IPS DF 4.7 (cell line): ENCODE measurements at regions not wholly inside any gene's neighbourhood (a gene's known extent, or its start where the extent isn't known, plus 50 kb on each side); places are given as distances from the start of the nearest gene placed in this dataset.

Source experiments
- DNase-seq: peaks from one replicate; pipeline ENCODE4 v3.0.0-alpha.2; 2013; ENCODE audit warnings: low spot score; ENCODE audit errors: extremely low read depth

GRCh38 chr11:11756718-11757117 lies 85.1 kb upstream of the USP47 start:
- no peak for DNase-seq

- DNase-seq: no peak
Observed at GRCh38 chr11:11755871-11756270, 85.9 kb upstream of the USP47 start.

GRCh38 chr11:11752679-11753078 lies 89.1 kb upstream of the USP47 start:
- DNase-seq: no peak

GRCh38 chr11:11750017-11750878 lies 91.5 kb upstream of the USP47 start:
- DNase-seq: no peak

- no peak for DNase-seq
Observed at GRCh38 chr11:11748706-11749365, 92.9 kb upstream of the USP47 start.

GRCh38 chr11:11747570-11747969 lies 94.2 kb upstream of the USP47 start:
- DNase-seq: no peak

GRCh38 chr11:11746449-11746848 lies 95.3 kb upstream of the USP47 start:
- DNase-seq: no peak

- no peak for DNase-seq
Observed at GRCh38 chr11:11743216-11743615, 98.6 kb upstream of the USP47 start.

GRCh38 chr11:11742486-11742885 lies 99.3 kb upstream of the USP47 start:
- DNase-seq: no peak

- DNase-seq: no peak
Observed at GRCh38 chr11:11740836-11741235, 100.9 kb upstream of the USP47 start.

- DNase-seq: no peak
Observed at GRCh38 chr11:11740073-11740702, 101.6 kb upstream of the USP47 start.

GRCh38 chr11:11738370-11738769 lies 103.4 kb upstream of the USP47 start:
- DNase-seq: no peak

- DNase-seq: peak; percentile 16
Observed at GRCh38 chr11:11735586-11735985, 106.2 kb upstream of the USP47 start.

- DNase-seq: no peak
Observed at GRCh38 chr11:11733246-11733747, 108.5 kb upstream of the USP47 start.

- DNase-seq: no peak
Observed at GRCh38 chr11:11732116-11732515, 109.7 kb upstream of the USP47 start.

- DNase-seq: no peak
Observed at GRCh38 chr11:11731311-11732083, 109.7 kb upstream of the GALNT18 start.

GRCh38 chr11:11728386-11728785 lies 106.6 kb upstream of the GALNT18 start:
- no peak for DNase-seq

GRCh38 chr11:11725438-11725837 lies 103.6 kb upstream of the GALNT18 start:
- no peak for DNase-seq

- no peak for DNase-seq
Observed at GRCh38 chr11:11724994-11725393, 103.2 kb upstream of the GALNT18 start.

- no peak for DNase-seq
Observed at GRCh38 chr11:11722861-11723260, 101.1 kb upstream of the GALNT18 start.

GRCh38 chr11:11722246-11722645 lies 100.4 kb upstream of the GALNT18 start:
- DNase-seq: no peak
